HG02610 (cell line): ENCODE measurements at regions not wholly inside any gene's neighbourhood (a gene's known extent, or its start where the extent isn't known, plus 50 kb on each side); places are given as distances from the start of the nearest gene placed in this dataset.
"Not testable (repeated sequence)": the region's sequence is repeated elsewhere in the genome, so short reads cannot be mapped to it uniquely, and the experiment has no call there.

Experiments
- ATAC-seq: cut with Tn5 transposase; IDR thresholded peaks from one replicate; pipeline ENCODE4 v1.9.1; 2021; ENCODE audit warnings: mild to moderate bottlenecking, moderate library complexity; ENCODE audit not compliant: unreplicated experiment

- ATAC-seq: no peak
Measured at GRCh38 chr5:136560126-136560525, 194.8 kb upstream of the TRPC7 start.

- no peak for ATAC-seq
Measured at GRCh38 chr5:136559651-136560050, 194.3 kb upstream of the TRPC7 start.

DNA sequence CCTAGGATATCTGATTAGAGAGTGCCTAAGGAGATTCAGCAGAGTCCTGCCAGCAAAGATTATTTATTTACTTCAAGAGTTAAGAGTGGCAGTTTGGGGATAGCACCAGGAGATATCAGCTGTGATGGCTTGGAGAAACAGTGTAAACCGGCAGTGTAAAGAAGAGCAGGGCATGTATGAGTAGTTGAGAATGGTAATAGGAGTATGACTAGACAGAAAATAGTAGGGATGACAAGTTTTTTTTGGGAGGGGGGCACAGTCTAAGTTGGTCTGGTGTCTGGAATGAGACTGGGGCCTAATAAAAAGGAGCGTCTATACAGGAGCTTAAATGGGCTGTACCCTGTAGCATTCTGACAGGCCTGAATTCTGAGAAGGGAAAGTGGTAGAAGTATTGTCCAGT is 181.8 kb upstream of the TRPC7 start:
- not testable (repeated sequence) for ATAC-seq

DNA sequence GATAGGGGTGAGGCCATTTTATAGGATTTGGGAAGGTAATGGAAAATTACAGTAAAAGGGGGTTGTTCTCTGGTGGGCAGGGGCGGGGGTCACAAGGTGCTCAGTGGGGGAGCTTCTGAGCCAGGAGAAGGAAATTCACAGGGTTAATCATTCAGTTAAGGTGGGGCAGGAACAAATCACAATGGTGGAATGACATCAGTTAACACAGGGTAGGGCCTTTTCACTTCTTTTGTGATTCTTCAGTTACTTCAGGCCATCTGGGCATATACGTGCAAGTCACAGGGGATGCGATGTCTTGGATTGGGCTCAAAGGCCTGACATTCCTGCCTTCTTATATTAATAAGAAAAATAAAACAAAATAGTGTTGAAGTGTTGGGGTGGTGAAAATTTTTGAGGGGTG is 181.1 kb upstream of the TRPC7 start:
- not testable (repeated sequence) for ATAC-seq

DNA sequence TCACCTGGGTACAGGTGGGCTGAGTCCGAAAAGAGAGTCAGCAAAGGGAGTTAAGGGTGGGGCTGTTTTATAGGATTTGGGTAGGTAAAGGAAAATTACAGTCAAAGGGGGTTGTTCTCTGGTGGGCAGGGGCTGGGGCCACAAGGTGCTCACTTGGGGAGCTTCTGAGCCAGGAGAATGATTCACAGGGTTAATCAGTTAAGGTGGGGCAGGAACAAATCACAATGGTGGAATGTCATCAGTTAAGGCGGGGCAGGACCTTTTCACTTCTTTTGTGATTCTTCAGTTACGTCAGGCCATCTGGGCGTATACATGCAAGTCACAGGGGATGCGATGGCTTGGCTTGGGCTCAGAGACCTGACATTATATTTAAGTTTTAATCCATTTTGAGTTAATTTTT is 179.7 kb upstream of the TRPC7 start:
- ATAC-seq: not testable (repeated sequence)

DNA sequence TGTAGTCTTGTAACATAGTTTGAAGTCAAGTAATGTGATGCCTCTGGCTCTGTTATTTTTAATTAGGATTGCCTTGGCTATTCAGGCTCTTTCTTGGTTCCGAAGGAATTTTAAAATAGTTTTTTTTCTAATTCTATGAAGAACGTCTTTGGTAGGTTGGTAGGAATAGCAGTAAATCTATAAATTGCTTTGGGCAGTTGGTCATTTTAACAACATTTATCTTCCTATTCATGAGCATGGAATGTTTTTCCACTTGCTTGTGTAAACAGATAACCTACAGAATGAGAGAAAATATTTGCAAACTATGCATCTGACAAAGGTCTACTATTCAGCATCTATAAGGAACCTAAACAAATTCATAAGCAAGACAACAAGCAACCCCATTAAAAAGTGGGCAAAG is 173.2 kb upstream of the TRPC7 start:
- ATAC-seq: no peak

DNA sequence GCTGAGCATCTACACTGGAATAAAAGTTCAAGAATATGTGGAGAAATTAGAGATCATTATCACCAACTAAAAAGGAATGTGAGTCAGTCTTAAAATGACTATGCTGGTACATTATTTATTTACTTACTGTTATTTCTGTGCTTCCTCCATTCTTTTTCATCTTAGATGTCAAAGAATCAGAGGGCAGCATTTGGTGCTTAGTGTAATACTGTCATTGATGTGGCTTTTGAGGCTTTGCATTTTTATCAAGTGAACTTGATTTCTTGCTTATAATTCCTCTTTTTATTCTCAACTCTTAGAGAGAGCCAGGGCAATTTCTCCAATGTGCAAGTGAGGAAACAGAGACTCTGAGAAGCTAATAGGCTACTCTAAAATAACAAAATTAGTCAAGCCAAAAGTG is 163.7 kb upstream of the TRPC7 start:
- no peak for ATAC-seq

DNA sequence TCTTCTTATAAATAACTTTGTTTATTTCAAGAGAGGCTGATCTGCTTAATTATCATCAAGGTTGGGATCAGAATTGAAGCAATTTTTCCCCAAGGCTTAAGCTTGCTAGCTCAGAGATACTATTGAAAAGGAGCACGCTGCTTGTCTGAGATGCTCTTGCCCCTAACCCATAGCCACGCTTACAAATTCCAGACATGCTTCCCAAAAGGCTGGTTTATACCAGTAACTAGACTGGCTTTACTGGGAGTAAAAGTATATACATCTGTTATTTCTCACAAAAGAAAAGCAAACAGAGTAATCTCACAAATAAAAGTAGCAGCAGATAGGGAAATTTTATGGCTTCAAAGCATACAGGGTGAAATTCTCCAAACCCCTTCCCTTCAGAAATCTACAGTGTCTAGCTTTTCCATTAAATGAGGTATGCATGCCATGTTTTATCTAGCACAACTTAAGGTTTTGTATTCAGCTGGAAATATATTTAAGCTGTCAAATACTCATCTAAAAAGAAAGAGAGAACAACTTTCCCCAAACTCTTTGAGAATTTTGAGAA is 163.2 kb upstream of the TRPC7 start:
- ATAC-seq: no peak

DNA sequence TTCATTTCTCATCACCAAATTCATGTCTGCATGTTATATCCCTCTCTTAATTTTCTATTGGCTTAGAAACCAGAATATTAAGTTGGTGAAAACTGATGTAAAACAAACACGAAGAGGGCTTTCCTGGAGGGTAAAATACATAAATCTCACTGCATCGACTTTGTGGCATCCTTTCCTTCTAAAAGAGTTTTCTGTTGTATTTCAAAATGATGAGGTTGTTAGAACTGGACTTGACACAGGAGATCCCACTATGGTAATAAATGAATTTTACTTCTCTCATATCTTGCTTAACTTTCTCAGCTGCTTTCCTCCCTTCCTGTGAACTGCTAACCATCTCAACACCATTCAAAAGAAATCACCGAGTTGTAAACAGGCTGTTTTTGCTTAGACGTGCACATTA is 162.0 kb upstream of the TRPC7 start:
- ATAC-seq: no peak

- no peak for ATAC-seq
Measured at GRCh38 chr5:136526791-136527190, 161.4 kb upstream of the TRPC7 start.

GRCh38 chr5:136526021-136526420 is 160.7 kb upstream of the TRPC7 start:
- ATAC-seq: no peak

DNA sequence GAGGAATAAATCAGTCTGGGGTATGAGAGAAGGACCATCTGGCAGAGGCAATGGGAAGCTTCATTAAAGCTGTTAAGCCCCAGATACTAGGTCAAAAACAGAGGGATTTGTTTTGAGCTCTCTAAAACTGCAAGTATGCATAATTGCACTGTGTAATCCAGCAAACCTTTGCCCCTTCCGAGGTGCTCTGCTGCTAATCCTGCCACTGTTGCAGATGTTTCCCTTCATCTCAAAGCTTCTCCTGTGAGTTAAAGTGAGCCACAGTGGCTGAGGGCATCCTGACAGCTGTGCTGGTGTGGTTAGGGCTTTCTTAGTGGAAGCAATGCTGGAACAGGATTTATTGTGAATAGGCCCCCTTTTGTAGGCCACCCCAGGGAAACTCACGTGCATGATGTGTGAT is 160.3 kb upstream of the TRPC7 start:
- no peak for ATAC-seq

DNA sequence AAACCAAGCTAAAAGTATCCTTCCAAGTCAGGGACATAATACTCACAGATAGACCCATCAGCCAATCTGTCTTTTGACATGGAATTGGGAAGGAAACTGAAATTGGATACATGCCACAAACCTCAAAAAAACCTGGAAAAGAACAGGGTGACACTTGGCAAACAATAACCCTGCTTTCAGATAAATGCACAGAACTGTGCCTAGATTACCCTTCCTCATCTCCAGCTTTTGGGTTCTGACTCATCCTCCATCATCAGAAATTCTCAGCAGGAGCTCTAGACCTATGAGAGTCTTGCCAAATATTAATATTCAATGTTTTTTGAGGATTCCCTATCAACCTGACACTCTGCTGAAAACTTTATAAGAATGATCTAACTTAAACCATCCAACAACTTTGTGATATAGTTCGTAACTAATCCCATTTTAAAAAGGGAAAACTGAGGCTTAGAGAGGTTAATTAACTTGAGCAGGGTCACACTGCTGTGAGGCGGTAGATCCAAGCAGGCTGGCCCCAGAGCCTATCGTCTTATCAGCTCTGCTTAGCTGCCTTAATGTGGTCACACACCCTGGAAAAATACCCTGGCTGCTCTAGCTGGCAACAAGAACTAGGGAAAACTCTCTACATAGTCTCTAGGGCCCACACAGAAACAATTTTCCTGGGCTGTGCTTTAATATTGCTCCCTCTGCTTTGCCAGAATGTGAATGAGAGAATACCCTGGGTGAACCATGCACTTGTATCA is 157.0 kb upstream of the TRPC7 start:
- ATAC-seq: no peak

- no peak for ATAC-seq
Measured at GRCh38 chr5:136521696-136522095, 156.4 kb upstream of the TRPC7 start.

- ATAC-seq: no peak
Measured at GRCh38 chr5:136518814-136519213, 153.5 kb upstream of the TRPC7 start.

- ATAC-seq: no peak
Measured at GRCh38 chr5:136518174-136518573, 152.8 kb upstream of the TRPC7 start.

- no peak for ATAC-seq
Measured at GRCh38 chr5:136517755-136518154, 152.4 kb upstream of the TRPC7 start.

- ATAC-seq: no peak
Measured at GRCh38 chr5:136516637-136517036, 151.3 kb upstream of the TRPC7 start.

- ATAC-seq: no peak
Measured at GRCh38 chr5:136513430-136513829, 148.1 kb upstream of the TRPC7 start.

DNA sequence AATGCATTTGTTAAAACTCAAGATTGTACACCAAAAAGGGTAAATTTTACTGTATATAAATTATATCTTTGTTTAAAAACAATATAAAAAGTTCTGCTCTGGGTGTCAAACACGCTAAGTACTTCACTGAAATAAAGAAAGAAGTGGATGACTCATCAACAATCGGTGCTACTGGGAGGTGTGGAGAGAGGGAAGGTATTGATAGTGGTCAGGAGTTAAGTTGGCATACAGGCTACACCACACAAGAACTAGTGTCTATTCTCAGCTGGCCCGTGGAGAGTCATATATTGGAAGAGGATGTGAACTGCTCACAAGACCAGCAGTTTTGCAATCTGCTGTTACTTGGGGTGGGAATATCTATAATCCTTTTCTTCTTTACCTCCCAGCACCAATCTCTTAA is 145.7 kb upstream of the TRPC7 start:
- no peak for ATAC-seq

GRCh38 chr5:136510481-136510880 is 145.1 kb upstream of the TRPC7 start:
- ATAC-seq: no peak

DNA sequence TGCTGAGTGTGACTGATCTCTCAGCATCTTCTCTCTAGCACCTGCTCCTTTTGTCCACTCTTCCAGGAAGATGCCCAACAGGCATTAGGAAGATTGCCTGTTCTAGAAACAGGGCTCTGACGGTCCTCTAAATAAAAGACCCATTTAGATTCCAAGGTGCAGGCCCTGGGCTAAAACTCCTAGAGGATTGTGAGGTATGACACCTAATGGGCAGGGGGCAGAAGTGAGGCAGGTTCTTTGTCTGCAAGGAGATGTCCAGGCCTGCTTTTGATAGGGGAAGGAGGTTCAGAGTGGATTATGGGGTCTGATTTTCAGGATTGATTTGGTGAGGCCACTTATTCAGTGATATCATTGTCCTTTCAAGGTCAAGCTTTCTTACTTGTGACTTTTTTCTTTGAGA is 140.8 kb upstream of the TRPC7 start:
- no peak for ATAC-seq

DNA sequence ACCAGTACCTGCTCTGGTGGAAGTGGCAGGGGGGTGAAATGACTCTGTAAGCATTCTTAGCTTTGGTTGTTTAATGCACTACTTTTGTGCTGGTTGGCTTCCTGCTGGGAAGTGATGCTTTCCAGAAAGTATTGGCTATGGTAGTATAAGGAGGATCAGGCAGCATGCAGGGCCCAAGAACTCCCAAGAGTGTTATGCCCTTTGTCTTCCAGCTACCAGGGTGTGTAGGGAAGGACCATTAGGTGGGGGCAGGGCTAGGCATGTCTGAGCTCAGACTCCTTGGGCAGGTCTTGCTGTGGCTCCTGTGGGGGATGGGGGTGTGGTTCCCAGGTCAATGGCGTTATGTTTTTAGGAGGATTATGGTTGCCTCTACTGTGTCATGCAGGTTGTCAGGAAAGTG is 135.8 kb upstream of the TRPC7 start:
- no peak for ATAC-seq
